ENCODE measurements at regions not wholly inside any gene's neighbourhood (a gene's known extent, or its start where the extent isn't known, plus 50 kb on each side); places are given as distances from the start of the nearest gene placed in this dataset.
A peak's percentile ranks its signal among the peaks of the same experiment; 100 is the strongest.

DNA sequence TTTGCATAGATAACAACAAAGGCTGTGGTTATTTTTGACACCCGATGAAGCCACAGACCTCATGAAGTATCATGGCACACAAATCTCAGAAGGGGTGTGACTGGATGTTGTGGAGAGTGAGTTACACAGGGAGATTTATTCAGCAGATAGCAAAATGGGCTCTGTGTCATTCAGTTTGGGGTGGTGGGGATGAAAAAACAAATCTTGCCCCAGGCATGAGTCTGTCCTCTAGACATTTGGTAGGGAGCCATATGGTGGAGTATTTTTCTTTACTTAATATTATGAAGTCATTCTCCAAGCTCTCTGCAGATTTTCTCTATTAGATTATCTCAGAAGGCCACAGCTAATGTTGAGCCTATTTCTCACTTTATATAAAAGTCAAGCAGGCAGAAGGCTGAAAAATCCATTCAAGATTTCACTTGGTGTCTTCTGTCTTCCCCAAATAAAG, 277.1 kb upstream of the TENM3 start:
- no peak for DNase-seq

DNA sequence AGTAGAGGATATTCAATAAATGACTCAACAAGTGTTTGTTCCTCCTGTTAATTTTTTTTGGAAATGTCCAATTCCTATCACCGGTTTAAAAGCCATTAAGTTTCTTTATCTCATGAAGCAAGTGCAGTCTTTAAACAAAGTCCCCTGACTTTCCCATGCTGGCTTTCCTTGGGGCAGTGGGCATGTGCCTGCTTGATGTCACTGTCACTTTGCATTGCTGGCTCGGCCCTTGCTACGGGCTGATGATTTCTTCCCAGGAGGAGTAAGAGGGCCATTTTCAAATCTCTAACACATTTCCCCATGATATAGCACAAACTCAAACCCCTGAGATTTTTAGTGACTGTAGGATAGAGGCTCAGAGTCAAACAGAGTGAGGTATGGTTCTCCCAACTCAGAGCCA, 275.8 kb upstream of the TENM3 start:
- DNase-seq = no peak

DNA sequence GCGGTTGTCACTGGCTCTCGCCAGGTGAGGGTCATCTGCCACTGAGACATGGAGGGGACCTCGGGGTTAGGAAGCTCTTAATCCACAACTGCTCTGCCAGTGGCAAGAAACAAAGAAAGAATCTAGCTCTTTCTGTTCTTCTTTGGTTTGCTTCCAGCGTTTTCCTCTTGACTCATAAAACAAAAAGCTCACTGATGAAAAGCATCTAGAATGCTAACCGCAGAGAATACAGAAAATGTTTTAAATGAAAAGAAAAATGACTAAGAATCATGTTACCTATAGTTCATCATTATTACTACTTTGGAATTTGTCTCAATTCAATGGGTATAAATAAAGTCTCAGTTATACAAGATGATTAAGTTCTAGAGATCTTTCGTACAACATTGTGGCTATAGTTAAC, 274.8 kb upstream of the TENM3 start:
- no peak for DNase-seq

DNA sequence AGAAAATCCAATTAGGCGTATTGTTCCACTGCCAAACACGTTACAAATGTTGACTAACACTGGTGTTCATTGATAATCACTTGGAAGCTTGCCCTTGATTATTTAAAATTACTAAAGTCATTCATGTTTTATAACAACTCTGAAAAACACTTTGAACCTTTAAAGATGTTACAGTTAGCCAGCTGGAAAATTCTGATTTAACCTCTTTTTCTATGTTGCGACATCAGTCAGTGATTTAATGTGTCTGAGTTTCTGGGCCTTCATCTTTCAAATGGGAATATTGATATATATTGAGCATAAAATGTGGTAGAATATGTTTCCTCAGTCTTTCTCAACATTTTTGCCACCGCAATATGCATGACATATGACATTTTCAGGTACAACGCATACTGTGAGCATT, 274.1 kb upstream of the TENM3 start:
- DNase-seq = no peak

DNA sequence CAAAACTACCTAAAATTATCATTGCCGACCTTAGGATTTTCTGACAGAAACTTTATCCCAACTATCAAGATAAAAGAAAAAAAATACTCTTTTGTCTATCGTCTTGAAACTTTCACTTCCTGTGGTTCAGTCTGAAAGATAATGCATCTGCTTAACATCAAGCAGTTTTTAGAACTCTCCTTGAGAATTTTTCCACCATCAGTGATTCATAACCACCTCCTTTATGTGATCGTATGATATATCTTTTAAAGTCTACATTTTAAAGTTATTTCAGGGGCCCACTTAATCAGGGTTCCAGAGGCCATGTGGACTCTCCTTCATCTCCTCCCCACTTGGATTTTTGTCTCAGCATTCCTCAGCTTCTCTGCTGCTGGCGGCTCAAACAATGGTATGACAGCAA, 272.8 kb upstream of the TENM3 start:
- no peak for DNase-seq

DNA sequence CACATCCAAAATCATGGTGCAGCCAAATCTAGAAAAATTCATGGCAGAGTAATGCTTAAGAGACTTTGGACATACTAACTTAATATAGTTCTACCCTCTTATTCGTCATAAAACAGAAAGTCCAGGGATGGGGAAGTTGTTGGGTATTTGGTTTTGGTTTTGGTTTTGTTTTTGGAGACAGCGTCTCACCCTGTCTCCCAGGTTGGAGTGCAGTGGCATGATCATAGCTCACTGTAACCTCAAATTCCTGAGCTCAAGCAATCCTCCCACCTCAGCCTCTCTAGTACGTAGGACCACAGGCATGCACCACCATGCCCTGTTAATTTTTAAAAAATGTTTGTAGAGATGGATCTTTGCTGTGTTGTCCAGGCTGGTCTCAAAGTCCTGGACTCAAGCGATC, 271.8 kb upstream of the TENM3 start:
- DNase-seq = no peak

DNA sequence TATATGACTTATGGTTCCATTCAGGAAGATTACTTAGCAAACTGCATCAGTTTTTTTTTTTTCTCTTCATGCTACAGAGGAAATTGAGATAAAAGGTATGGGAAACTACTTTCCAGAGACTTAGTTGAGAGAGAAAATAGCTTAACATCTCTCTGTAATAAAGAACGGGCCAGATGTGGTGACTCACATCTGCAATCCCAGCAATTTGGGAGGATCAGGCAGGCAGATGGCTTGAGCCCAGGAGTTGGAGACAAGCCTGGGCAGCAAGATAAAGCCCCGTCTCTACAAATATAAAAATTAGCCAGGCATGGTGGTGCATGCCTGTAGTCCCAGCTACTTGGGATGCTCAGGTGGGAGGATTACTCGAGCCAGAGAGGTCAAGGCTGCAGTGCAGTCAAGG, 271.2 kb upstream of the TENM3 start:
- no peak for DNase-seq

DNA sequence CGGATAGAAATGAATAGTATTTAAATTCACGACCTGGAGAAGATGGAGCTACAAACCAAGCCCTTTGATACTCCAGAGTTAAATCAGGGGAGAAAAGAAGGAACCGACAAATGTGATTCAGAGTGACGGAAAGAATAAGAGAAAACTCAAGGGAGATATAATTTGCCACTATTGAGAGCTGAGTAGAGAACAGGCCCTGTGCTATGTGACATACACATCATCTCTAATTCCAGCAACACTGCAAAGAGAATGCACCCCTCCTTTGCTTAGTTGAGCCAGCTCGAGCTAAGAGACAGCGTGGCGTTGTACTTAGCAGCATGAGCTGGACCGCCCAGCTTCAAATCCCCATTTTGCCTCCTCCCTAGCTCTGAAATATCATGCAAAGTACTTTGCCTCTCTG, 266.4 kb upstream of the TENM3 start:
- no peak for DNase-seq

DNA sequence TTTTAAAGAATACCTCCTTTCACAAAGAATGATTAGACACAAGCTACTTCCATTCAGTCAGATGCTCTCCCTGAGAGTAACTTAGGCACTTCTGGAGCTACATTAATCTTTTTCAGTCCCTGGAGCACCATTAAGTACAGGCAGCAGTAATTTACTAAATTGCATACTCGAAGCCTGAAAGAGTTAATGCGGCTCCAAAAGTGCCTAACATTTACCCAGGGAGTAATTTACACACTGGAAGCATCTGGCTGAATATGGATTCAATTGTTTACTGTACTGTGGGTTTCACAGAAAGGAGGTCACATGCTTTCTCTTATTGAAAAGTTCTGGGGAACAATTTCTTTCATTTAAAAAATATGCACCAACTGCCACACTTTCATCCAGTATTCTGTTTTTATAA, 260.8 kb upstream of the TENM3 start:
- DNase-seq = peak; percentile 75

DNA sequence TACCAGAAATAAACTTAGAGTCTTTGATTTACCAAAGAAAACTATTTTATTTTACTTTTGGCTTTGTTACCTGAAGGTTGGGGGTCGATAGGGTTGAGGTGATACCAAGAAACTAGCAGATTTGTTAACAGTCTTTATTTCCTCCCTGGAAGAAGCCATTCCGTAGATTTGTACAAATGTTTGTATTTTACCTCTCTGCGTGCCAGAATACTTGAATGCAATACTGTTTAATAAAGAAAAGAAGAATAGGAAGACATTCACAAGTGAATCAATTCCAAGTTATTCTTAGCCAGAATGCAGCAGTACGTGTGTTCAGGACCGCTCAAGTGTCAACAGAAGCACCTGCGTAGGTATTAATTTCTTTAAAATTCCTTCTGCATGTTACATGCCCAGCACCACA, 260.3 kb upstream of the TENM3 start:
- DNase-seq = no peak

DNA sequence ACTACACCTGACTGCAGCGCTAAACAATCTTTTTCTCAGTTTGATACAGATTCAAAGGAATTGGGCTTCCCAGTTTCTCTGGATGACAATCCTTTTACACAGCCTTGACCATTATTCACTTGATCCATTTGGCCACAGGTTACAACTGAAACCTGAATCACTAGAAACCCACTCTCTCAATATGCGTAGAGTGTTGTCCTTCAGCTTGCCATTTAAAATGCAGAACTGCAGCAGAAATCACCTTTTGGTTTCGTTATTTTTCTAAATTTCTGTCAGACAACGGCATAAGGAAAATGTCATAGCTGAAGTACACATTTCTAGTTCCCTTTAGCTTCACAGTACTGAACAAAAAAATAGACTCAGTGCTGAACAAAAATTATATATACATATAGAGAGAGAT, 255.8 kb upstream of the TENM3 start:
- no peak for DNase-seq

DNA sequence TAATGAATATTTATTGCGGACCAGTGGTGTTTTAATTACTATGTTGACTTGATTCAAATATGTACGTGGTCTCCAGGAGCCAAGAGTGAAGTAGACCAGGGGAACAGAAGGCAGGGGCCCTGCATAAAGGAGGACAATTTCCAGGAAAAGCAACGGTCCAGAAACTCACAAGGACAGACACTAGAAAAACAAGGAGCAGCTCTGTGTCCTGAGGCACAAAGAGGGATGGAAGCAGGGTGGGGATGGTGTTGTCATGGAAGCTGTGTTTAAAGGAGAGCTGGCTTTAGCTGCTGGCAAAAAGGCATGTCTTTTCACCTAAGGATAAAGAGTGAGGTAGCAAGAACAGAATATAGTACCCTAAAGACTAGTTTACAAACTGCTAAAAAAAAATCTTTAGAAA, 254.1 kb upstream of the TENM3 start:
- DNase-seq = no peak

DNA sequence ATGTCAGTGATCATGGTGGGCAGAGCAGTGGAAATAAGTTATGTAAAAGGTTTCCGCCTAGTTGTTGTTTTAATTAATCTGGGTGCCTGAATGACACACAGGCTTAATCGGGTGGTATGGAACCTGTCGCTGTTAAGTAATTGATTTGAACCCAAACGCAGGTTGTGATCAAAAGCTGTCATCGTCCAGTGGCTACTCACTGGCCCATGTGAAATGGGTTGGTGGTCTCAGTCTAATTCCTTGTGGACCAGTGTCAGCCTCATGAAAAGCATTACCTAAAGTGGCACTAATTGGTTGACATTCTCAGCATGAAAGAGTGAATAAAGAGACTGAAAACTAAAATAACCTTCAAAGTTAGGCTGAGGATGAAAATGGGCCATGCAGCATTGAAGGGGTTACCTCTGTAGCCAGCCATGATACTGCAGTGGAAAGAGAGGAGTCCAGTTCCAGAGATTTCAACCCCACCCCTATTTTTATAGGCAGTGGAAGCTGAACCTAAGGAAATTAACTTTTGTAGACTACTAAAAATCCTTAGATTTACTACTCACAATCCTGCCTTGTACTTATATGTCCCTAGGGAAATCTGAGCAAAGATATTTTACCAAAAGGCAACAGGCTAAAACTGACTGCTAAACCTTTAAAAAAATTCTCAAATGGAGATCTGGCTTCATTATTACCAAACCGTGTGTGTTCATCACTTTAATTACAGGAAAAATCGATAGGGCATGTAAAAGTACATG, 251.7 kb upstream of the TENM3 start:
- DNase-seq = no peak

DNA sequence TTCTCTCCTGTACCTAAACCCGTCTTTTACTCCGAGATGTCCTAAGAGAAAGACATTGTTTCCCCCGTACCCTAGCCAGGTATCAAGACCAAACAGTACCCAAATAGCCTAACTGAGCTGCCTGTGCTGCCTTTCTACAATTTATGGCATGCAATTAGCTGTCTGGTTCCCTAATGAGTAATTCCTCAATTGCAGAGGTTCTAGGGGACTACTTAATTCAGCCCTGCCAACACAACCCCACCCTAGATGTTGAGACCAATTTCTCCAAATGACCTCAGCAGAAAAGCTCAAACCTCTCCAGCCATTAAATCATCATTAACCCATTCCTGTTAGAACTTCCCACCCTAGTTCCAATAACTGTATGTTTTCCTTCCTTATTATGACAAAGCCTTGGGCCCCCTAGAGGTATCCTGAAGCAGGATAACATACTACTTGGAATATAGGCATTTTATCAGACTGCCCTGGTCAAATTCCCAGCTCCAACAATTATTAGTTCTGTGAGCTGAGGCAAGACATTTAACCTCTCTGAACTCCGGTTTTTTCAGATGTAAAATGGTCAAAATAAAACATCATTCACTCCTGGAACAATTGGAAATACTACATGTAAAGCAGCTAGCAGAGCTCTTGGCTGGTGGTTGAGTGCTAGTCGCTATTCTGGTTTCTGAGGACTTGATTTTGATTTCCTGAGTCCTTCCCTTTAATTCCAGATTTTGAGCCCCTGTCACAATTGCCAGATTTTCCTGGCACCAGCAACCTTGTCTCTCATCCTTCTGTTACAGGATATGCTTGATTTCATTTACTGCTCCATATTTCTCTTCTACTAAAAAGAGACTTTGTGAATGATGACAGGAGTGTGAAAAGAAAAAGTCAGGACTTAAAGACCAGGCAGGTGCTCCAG, 244.6 kb upstream of the TENM3 start:
- DNase-seq = no peak

DNA sequence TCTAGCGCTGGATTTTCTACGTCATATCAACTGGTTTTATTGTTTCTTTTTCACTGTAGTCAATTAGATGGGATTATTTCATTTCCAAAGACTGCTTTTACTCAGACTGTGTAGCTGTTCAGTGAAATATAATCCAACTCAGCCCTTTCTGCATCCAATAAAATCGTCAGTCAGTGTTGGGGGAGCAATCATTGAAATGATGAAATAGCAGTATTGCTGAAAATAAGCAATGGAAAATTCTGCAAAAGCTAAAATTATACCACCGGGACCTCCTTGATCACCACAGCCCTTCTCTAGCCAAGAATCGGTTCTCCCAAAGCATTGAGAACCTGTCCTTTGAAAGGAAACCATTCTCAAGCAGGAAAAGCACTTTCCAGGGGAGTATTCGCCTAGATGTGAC, 243.1 kb upstream of the TENM3 start:
- no peak for DNase-seq

DNA sequence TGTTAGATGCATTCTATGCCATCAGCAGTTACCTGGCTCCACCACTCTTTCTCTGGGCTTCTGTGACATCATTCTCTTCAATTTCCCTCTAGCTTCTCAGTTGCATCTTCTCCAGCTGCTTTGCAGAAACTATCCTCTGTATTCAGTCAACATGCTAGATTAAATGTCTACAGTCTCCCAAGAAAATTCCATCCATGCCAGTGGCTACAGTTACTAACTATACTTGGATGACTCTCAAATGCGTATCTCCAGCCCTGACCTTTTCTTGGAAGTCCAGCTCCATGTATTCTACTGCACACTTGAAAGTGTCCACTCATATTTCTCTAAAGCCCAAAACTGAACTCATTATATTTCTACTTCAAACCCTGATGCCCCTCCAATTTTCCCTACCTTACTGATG, 232.3 kb upstream of the TENM3 start:
- no peak for DNase-seq

DNA sequence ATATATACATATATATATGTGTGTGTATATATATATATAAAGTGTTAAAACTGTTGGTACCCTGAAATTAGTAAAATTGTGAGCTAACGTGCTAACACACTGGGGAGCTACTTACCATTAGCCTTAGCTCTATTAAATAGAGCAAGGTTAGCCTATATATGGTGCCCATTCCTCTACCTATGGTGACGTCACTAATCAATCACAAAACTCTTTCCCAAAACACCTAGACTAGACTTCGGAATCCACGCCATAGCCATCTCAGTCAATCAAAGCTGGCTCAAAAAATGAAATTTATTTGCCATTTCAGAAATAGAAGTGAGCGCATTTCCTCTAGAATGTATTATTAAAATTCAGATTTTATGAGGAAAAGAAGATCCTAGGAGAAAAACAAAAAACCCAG, 229.0 kb upstream of the TENM3 start:
- no peak for DNase-seq

DNA sequence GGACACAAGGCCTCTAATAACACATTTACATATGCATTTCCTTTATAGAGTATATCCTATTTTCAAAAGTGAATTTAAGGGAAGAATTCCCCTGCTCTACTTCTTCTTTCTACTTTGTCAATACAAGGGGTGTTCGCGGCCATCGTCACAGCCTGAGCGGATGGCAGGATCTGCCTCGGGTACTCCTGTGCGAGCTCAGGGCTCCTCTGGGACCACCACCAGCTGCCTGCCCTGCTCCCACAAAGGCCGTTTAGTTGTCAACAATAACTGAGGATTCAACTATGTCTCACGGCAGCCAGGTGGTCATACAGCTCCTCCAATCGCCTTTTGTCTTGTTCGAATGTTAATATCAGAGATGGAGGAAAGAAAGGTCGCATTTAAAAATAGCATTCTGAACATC, 228.2 kb upstream of the TENM3 start:
- DNase-seq = no peak

DNA sequence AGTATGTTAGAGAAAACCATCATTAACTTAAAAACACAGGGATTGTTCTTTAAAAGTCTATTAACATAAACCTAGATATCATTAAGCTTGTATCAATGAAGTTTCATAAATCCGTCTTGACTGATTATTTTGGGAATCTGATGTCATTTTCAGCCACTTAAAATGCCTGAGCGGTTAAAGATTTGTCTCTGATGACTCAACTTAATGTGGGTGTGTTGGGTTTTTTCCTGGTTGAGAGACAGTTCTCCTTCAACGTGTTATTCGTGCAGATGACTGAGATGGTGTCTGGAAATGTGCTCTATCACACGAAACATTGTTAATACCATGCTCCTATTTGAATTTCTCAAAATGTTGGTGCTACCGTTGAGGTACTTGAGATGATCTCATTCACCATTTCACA, 227.3 kb upstream of the TENM3 start:
- no peak for DNase-seq

DNA sequence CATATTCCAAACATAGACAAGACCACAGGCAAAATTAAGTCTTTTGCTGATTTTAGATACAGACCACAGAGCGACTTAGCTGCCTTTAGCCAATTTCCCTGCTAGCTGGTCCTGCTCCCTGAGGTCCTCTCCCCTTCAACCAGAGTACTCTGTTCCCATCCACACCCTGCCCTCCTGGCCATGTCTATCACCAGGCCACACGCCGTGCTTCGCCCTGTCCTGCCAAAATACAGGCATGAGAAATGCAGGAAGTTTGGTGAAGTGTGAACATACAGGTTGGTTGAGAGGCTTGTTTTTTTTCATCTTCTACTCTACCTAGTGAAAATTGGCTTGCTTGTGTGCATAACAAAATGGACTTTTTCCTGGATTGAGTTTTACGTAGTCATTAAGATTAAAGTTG, 226.2 kb upstream of the TENM3 start:
- no peak for DNase-seq

DNA sequence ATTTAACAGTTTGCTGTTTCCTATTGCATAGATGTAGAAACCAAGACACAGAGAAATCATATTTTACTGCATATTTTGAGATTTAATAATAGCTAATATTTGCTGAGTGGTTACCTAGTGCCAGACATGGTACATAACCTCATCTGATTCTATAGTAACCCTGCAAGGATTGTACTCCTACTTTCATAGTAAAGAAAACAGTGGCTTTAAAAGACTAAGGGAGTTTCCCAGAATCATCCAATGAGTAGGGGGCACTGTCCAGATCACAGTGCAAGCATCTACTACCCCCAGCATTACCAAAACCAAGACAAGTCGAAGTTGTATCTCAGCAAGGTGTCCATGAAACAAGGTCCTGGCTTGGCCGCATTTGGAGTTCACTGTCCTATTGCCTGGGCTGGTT, 224.5 kb upstream of the TENM3 start:
- no peak for DNase-seq

DNA sequence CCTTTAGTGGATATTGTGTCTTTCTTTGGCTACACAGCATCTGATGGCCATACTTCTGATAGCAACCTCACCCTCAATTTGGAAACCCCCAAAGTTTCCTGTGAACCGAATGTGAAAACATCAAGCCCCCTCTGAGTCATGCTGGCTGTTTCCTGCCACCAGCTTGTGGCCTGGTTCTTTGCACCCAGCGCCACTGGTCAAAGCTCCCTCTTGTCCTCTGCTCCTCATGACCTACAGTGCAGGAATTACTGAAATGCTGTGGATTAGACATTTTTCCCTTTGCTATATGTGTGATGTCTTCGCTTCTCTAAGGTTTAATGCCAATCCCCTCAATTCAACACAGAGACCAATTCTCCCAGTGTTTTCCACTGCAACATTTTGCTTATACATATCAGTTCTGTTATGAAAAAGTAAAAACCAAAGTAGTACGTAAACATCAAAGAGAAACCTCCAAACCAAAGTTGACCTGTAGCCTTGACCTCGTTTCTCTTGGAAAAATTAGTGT, 224.0 kb upstream of the TENM3 start:
- DNase-seq = no peak

DNA sequence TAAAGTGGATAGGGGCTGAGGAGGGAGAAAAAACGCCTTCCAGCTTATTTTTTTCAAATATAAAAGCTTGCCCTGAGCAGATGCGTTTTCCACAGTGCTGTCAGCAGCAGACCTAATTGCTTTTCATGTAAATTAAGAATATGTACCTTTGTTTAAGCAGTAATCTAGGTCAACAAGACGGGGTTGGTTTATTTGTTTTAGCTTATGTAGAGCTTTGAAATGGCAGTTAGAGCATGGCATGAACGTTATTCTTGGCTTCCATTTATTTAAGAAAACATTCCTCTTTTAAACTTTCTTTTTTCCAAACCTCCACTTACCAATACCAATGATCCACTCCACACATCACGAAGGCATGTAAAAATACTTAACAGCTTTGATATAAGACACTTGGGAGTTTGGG, 220.3 kb upstream of the TENM3 start:
- peak; percentile 74 for DNase-seq

DNA sequence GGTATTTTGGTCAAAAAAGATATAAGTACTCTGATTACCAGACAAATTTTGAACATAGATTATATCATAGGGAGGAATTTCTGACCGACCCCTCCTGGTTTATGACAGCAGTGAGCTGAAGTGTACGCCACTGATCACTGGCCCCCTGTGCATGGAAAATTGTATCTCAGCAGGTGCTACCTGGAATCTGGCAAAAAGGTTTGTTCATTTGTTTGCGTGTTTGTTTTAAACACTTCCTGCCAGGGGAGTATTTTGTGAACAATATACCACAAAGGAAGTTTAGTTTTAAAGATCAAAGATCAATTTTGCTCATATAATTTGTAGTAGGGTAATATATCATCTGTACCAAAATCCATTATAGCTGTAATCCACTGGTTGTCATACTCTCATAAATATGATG, 219.7 kb upstream of the TENM3 start:
- DNase-seq = peak; percentile 75
